GM19239 (cell line): ENCODE measurements at regions not wholly inside any gene's neighbourhood (a gene's known extent, or its start where the extent isn't known, plus 50 kb on each side); places are given as distances from the start of the nearest gene placed in this dataset.
"Not testable (repeated sequence)": the region's sequence is repeated elsewhere in the genome, so short reads cannot be mapped to it uniquely, and the experiment has no call there.

Experiments used
- DNase-seq: peaks from one replicate; pipeline ENCODE4 v3.0.0; 2011; ENCODE audit warnings: low spot score; ENCODE audit not compliant: insufficient read length
- FAIRE-seq: peaks from 2 replicates; lab custom pipeline; 2011; peaks lifted over from hg19 to GRCh38; lab: Jason Lieb, UNC

GRCh38 chr4:127000110-127000509 lies 632.6 kb upstream of the INTU start:
- DNase-seq (no peak), FAIRE-seq (no peak)

GRCh38 chr4:127000846-127001245 lies 631.9 kb upstream of the INTU start:
- no peak for DNase-seq
- FAIRE-seq: no peak

- FAIRE-seq (no peak), DNase-seq (no peak)
Measured at GRCh38 chr4:127001933-127002332, 630.8 kb upstream of the INTU start.

DNA sequence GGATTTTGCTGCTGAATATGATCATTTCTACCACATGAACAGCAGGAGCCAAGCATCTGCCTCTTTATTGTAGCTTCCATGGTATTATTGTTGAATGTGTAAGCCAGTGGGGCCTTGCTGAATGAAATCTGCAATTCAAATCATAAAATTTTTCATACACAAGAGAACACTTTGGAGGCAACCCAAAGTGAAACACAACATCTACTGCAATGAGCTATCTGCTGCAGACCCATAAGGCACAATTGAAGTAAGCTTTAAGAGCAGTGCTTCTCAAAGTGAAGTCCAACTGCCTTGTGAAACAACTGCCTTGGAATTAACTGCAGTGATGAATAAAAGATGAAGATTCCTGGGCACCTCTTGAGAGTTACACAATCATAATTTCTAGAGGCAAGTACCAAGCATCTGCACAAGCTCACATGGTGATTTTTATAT lies 626.3 kb upstream of the INTU start:
- FAIRE-seq (no peak), DNase-seq (no peak)

GRCh38 chr4:127007305-127007704 lies 625.5 kb upstream of the INTU start:
- FAIRE-seq: no peak

DNA sequence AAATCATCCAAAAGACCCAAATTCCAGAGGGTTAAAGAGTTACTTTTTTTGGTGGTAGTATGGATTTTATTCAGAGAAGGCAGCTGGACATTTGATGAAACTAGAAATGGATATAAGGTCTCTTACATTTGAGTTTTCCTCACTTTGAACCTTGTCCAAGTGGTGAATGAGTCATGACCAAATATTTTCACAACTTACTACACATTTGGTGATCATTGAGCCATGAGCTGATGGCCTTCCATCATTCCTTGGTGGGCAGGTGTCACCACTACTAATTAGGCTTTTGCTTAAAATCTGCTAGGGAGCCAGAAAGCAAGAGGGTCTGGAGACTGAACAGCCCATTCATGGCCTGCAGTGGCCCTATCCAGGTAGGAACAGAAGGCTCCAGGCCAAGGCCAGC lies 620.2 kb upstream of the INTU start:
- FAIRE-seq (no peak), DNase-seq (no peak)

More at GRCh38 chr4:127007305-127007704, 625.5 kb upstream of the INTU start:
- no peak for DNase-seq

GRCh38 chr4:127015667-127016117 lies 617.1 kb upstream of the INTU start:
- FAIRE-seq: no peak
- no peak for DNase-seq

- DNase-seq (no peak), FAIRE-seq (no peak)
Measured at GRCh38 chr4:127018381-127018780, 614.4 kb upstream of the INTU start.

GRCh38 chr4:127020831-127021230 lies 611.9 kb upstream of the INTU start:
- FAIRE-seq, DNase-seq: not testable (repeated sequence)

DNA sequence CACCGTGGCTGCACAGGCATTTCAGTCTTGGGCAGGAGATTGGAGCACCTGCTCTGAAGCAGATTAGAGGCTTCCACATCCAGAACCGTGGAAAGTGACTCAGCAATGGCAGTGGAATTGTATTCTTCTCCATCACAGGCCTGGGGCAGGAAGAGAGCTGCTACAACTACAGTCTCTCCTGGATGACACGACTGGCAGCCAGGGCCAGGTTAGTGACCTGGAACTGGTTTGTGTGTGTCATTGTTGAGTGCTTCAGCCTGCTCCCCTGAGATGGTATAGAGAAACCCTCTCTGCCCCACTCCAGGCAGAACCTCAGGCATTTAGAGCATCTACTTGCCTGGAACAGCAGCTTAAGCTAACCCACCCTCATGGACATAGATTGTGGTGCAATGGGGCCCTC lies 596.5 kb upstream of the INTU start:
- no peak for DNase-seq
- no peak for FAIRE-seq

- FAIRE-seq (no peak), DNase-seq (no peak)
Measured at GRCh38 chr4:127045861-127046260, 586.9 kb upstream of the INTU start.

DNA sequence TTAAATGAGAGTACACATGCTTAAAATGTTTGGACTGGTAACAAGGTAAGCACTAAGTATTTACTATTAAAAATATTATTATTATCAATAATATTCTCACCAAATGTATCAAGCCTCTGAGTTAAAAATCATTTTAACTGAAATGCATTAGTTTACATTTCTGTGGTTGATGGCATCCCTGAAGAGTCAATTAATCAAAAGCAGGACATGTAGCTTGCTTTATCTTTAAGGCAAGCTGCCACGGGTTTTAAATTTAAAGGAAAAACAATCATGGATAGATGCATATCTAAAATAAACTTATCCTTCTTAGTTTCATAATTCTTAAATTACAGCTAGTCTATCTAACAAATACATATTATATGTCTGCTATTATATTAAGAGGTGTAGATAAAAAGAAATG lies 584.8 kb upstream of the INTU start:
- no peak for FAIRE-seq
- no peak for DNase-seq

- DNase-seq (no peak), FAIRE-seq (no peak)
Measured at GRCh38 chr4:127048376-127049044, 584.2 kb upstream of the INTU start.

- FAIRE-seq (no peak), DNase-seq (no peak)
Measured at GRCh38 chr4:127049526-127049925, 583.2 kb upstream of the INTU start.

GRCh38 chr4:127052742-127053141 lies 580.0 kb upstream of the INTU start:
- FAIRE-seq (no peak), DNase-seq (no peak)

GRCh38 chr4:127055357-127055756 lies 577.4 kb upstream of the INTU start:
- no peak for FAIRE-seq
- DNase-seq: no peak

GRCh38 chr4:127069675-127070074 lies 563.1 kb upstream of the INTU start:
- no peak for FAIRE-seq

GRCh38 chr4:127071443-127071842 lies 561.3 kb upstream of the INTU start:
- FAIRE-seq (no peak), DNase-seq (no peak)

More at GRCh38 chr4:127069675-127070074, 563.1 kb upstream of the INTU start:
- no peak for DNase-seq

GRCh38 chr4:127080141-127080540 lies 552.6 kb upstream of the INTU start:
- FAIRE-seq (no peak), DNase-seq (no peak)

GRCh38 chr4:127081041-127081440 lies 551.7 kb upstream of the INTU start:
- no peak for FAIRE-seq
- no peak for DNase-seq

GRCh38 chr4:127082986-127083385 lies 549.8 kb upstream of the INTU start:
- DNase-seq (no peak), FAIRE-seq (no peak)

GRCh38 chr4:127084666-127085065 lies 548.1 kb upstream of the INTU start:
- DNase-seq (no peak), FAIRE-seq (no peak)
